Tibial nerve (tissue), 3 donors: ENCODE measurements at regions not wholly inside any gene's neighbourhood (a gene's known extent, or its start where the extent isn't known, plus 50 kb on each side); places are given as distances from the start of the nearest gene placed in this dataset.

Experiments
- CTCF ChIP-seq, 5 experiments: fragments of 200-600 bp in 3 of 5; fragments of 450-650 bp in 2 of 5; sonication (generic) in 3 of 5; IDR thresholded peaks; one replicate each; pipeline ENCODE4 v1.5.1; 2016 to 2019; ENCODE audit warnings: antibody characterized with exemption in 5 of 5, mild to moderate bottlenecking in 3 of 5, moderate library complexity in 2 of 5
- POLR2A ChIP-seq, 2 donors: fragments of 450-650 bp; IDR thresholded peaks; one replicate each; pipeline ENCODE4 v1.6.1; 2017; ENCODE audit warnings: antibody characterized with exemption in 2 of 2, mild to moderate bottlenecking in 2 of 2, moderate library complexity in 2 of 2

- TF ChIP-seq CTCF (IDR thresholded peaks at IDR 0.05) (no peak), POLR2A (IDR thresholded peaks at IDR 0.05) (no peak)
Observed at GRCh38 chr16:65988024-65988595, 378.4 kb upstream of the CDH5 start.
